ENCODE measurements at regions not wholly inside any gene's neighbourhood (a gene's known extent, or its start where the extent isn't known, plus 50 kb on each side); places are given as distances from the start of the nearest gene placed in this dataset.

DNA sequence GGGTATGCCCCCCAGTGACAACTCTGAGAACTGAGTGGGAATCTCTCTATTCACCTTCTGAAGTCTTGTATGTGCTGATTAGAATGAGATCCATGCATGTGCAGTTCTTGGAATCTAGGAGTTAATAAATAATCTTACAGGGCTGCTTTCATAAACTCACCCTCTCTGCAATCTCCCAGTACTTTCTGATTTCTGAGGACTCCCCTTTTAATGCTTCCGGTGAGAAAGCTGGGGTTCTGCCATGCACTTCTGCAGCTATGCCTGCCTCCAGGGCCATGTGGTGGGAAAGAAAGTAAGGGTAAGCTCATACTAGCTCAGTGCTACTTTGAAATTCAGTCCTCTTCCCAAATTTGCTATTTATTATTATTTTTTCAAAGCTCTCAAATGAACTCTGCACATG lies 432.9 kb downstream of the MTX2 start:
- TF ChIP-seq YY1 (IDR thresholded peaks at IDR 0.05; ENCODE audit: low read depth) (no peak), FOXM1 (IDR thresholded peaks at IDR 0.05; ENCODE audit: borderline replicate concordance, low read depth) (no peak), TAF1 (IDR thresholded peaks at IDR 0.05; ENCODE audit: low read depth) (no peak), RAD21 (IDR thresholded peaks at IDR 0.05; ENCODE audit: low read depth) (no peak), CREB1 (IDR thresholded peaks at IDR 0.05; ENCODE audit: low read depth) (no peak), TEAD4 (IDR thresholded peaks at IDR 0.05) (no peak), NFIC (IDR thresholded peaks at IDR 0.05) (no peak), EP300 (IDR thresholded peaks at IDR 0.05; ENCODE audit: borderline replicate concordance) (no peak), ZBTB7A (IDR thresholded peaks at IDR 0.05; ENCODE audit: low read depth) (no peak)
- TF ChIP-seq, protein P1, sequence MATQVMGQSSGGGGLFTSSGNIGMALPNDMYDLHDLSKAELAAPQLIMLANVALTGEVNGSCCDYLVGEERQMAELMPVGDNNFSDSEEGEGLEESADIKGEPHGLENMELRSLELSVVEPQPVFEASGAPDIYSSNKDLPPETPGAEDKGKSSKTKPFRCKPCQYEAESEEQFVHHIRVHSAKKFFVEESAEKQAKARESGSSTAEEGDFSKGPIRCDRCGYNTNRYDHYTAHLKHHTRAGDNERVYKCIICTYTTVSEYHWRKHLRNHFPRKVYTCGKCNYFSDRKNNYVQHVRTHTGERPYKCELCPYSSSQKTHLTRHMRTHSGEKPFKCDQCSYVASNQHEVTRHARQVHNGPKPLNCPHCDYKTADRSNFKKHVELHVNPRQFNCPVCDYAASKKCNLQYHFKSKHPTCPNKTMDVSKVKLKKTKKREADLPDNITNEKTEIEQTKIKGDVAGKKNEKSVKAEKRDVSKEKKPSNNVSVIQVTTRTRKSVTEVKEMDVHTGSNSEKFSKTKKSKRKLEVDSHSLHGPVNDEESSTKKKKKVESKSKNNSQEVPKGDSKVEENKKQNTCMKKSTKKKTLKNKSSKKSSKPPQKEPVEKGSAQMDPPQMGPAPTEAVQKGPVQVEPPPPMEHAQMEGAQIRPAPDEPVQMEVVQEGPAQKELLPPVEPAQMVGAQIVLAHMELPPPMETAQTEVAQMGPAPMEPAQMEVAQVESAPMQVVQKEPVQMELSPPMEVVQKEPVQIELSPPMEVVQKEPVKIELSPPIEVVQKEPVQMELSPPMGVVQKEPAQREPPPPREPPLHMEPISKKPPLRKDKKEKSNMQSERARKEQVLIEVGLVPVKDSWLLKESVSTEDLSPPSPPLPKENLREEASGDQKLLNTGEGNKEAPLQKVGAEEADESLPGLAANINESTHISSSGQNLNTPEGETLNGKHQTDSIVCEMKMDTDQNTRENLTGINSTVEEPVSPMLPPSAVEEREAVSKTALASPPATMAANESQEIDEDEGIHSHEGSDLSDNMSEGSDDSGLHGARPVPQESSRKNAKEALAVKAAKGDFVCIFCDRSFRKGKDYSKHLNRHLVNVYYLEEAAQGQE (IDR thresholded peaks at IDR 0.05; ENCODE audit: low read depth): no peak
- TF ChIP-seq, protein P2, sequence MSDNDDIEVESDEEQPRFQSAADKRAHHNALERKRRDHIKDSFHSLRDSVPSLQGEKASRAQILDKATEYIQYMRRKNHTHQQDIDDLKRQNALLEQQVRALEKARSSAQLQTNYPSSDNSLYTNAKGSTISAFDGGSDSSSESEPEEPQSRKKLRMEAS (IDR thresholded peaks at IDR 0.05): no peak
